ENCODE measurements at regions not wholly inside any gene's neighbourhood (a gene's known extent, or its start where the extent isn't known, plus 50 kb on each side); places are given as distances from the start of the nearest gene placed in this dataset.

DNA sequence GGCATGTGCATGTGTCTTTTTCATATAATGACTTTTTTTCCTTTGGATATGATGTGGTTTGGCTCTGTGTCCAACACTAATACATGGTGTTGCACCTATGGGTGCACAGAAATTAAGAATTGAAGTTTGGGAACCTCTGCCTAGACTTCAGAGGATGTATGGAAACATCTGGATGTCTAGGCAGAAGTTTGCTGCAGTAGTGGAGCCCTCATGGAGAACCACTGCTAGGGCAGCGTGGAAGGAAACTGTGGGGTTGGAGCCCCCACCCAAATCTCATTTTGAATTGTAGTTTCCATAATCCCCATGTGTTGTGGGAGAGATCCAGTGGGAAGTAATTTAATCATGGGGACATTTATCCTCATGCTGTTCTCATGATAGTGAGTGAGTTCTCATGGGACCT is 235.0 kb upstream of the TRPC7 start:
- Histone ChIP-seq H3K4me1 (no peaks in the 10 kb centered on the region), H3K27ac (no peak overlapping the region), H3K36me3 (no peaks in the 10 kb centered on the region), H3K4me3 (no peak overlapping the region), H3K9me3 (peaks cover 0 to 7% (median 0%) of the 10 kb centered on the region in 4 donors), H3K27me3 (no peaks in the 10 kb centered on the region)
- TF ChIP-seq, protein P1, sequence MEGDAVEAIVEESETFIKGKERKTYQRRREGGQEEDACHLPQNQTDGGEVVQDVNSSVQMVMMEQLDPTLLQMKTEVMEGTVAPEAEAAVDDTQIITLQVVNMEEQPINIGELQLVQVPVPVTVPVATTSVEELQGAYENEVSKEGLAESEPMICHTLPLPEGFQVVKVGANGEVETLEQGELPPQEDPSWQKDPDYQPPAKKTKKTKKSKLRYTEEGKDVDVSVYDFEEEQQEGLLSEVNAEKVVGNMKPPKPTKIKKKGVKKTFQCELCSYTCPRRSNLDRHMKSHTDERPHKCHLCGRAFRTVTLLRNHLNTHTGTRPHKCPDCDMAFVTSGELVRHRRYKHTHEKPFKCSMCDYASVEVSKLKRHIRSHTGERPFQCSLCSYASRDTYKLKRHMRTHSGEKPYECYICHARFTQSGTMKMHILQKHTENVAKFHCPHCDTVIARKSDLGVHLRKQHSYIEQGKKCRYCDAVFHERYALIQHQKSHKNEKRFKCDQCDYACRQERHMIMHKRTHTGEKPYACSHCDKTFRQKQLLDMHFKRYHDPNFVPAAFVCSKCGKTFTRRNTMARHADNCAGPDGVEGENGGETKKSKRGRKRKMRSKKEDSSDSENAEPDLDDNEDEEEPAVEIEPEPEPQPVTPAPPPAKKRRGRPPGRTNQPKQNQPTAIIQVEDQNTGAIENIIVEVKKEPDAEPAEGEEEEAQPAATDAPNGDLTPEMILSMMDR (IDR thresholded peaks at IDR 0.05) = no peak
- TF ChIP-seq POLR2A (IDR thresholded peaks at IDR 0.05) = no peak
- no peak for DNase-seq

DNA sequence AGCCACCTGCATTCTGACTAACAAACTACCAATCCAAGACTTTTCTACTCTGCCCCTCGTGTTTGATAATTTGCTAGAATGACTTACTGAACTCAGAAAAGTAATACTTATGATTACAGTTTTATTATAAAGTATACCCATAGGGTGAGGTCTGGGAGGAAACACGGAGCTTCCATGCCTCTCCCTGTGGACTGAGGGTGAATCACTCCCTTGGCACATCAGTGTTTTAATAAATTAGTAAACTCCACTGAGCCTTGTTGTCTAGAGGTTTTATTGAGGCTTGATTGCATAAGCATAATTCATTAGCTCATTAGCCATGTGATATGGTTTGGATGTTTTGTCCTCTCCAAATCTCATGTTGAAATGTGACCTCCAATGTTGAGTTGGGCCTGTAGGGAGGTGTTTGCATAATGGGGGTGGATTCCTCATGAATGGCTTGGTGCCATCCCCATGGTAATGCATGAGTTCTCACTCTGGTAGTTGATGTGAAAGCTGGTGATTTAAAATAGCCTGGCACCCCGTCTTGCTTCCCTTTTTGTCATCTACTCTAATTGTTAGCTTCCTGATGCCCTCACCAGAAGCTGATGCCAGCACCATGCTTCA is 233.6 kb upstream of the TRPC7 start:
- DNase-seq = no peak
- H3K9me3 ChIP-seq = peaks cover 0 to 7% (median 0%) of the 10 kb centered on the region in 4 donors
- H3K36me3 ChIP-seq = no peaks in the 10 kb centered on the region
- H3K4me3 ChIP-seq = no peak overlapping the region
- H3K27me3 ChIP-seq = no peaks in the 10 kb centered on the region
- no peak for TF ChIP-seq POLR2A (IDR thresholded peaks at IDR 0.05)
- TF ChIP-seq, protein P1 (IDR thresholded peaks at IDR 0.05) = no peak
- H3K4me1 ChIP-seq = no peaks in the 10 kb centered on the region
- no peak overlapping the region for H3K27ac ChIP-seq

DNA sequence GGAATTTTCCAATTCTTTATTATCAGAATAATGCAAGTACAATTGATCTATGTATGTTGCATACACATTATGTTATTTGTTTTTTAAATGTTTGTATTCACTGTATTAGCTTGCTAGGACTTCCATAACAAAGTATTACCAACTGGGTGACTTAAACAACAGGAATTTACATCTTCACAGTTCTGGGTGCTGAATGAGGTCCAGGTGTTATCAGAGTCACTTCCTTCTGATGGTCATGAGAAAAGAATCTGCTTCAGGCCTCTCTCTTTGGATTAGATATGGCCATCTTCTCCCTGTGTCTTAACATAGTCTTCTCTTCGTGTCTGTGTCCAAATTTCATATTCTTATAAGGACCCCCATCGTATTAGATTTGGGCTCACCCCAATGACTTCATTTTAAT is 229.1 kb upstream of the TRPC7 start:
- Histone ChIP-seq H3K4me1 (no peaks in the 10 kb centered on the region), H3K4me3 (no peak overlapping the region), H3K27ac (no peak overlapping the region), H3K27me3 (no peaks in the 10 kb centered on the region), H3K9me3 (no peaks in the 10 kb centered on the region), H3K36me3 (no peaks in the 10 kb centered on the region)
- DNase-seq = no peak
- TF ChIP-seq, protein P1 (IDR thresholded peaks at IDR 0.05) = no peak
- TF ChIP-seq POLR2A (IDR thresholded peaks at IDR 0.05) = no peak

DNA sequence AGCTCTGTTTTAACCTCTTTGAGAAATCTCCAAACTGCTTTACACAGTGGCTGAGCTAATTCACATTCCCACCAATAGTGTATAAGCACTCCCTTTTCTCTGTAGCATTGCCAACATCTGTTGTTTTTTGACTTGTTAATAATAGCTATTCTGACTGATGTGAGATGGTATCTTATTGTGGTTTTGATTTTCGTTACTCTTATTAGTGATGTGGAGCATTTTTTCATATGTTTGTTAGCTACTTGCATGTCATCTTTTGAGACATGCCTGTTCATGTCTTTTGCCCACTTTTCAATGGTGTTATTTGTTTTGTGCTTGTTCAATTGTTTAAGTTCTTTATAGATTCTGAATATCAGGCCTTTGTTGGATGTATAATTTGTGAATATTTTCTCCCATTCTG is 225.2 kb upstream of the TRPC7 start:
- H3K9me3 ChIP-seq = no peaks in the 10 kb centered on the region
- H3K27ac ChIP-seq = no peak overlapping the region
- DNase-seq = no peak
- H3K4me1 ChIP-seq = no peaks in the 10 kb centered on the region
- H3K27me3 ChIP-seq = no peaks in the 10 kb centered on the region
- no peak for TF ChIP-seq POLR2A (IDR thresholded peaks at IDR 0.05)
- TF ChIP-seq, protein P1 (IDR thresholded peaks at IDR 0.05) = no peak
- H3K36me3 ChIP-seq = no peaks in the 10 kb centered on the region
- H3K4me3 ChIP-seq = no peak overlapping the region

DNA sequence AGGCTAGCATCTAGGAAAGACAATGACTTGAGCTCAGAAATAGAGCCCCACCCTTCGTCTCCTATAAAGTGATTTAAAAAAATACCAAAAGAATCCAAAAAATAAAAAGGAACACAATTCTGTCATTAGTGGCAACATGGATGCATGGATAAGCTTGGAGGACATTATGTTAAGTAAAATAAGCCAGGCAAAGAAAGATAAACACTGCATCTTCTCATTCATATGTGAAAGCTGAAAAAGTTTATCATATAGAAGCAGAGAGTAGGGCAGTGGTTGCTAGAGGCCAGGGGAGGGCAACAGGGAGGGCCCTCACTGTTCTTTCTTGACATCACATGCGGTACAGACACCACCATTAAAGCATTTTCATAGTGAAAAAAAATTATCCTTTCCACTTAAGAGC is 220.9 kb upstream of the TRPC7 start:
- H3K36me3 ChIP-seq = no peaks in the 10 kb centered on the region
- TF ChIP-seq, protein P1 (IDR thresholded peaks at IDR 0.05) = no peak
- TF ChIP-seq POLR2A (IDR thresholded peaks at IDR 0.05) = no peak
- no peak overlapping the region for H3K27ac ChIP-seq
- no peaks in the 10 kb centered on the region for H3K27me3 ChIP-seq
- DNase-seq = no peak
- H3K9me3 ChIP-seq = no peaks in the 10 kb centered on the region
- no peaks in the 10 kb centered on the region for H3K4me1 ChIP-seq
- no peak overlapping the region for H3K4me3 ChIP-seq

DNA sequence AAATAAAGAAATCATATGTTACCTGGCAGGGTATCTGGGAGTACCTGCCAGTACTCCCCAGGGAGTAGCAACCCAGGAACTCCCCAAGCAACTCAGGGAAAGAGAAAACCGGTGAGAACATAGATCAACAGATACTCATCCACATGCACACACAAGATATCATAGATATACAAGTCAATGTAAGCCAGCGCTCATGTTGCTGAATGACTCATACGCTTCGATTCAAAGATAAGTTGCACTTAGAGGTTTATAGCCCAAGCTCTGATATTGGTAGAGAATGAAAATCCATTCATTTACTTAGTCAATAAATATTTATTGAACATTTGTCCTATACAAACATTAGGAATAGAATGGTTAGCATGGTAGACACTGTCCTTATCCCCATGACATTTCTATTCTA is 219.1 kb upstream of the TRPC7 start:
- Histone ChIP-seq H3K4me3 (no peak overlapping the region), H3K4me1 (no peaks in the 10 kb centered on the region), H3K36me3 (no peaks in the 10 kb centered on the region), H3K27me3 (no peaks in the 10 kb centered on the region), H3K27ac (no peak overlapping the region), H3K9me3 (no peaks in the 10 kb centered on the region)
- DNase-seq = no peak
- TF ChIP-seq, protein P1 (IDR thresholded peaks at IDR 0.05) = no peak
- TF ChIP-seq POLR2A (IDR thresholded peaks at IDR 0.05) = no peak

Measured in Peyer's patch (tissue), 4 donors.